ENCODE measurements at regions not wholly inside any gene's neighbourhood (a gene's known extent, or its start where the extent isn't known, plus 50 kb on each side); places are given as distances from the start of the nearest gene placed in this dataset.

- no peak overlapping the region for H3K4me3 ChIP-seq
- DNase-seq = no peak
- ATAC-seq (ENCODE audit: insufficient read depth, low FRiP score) = no peak
- no peaks in the 10 kb centered on the region for H3K9me3 ChIP-seq (ENCODE audit: control insufficient read depth in 4 of 4, insufficient read depth in 3 of 4, low read length in 3 of 4)
- peak overlapping the region in 1 of 2 donors; percentile 5 for H3K9ac ChIP-seq (ENCODE audit: insufficient read depth in 1 of 2, low read length in 2 of 2)
- H3K27ac ChIP-seq (ENCODE audit: low read depth in 1 of 2, low read length in 1 of 2) = peak overlapping the region; percentile 28 to 58
- TF ChIP-seq CTCF (IDR thresholded peaks at IDR 0.05; ENCODE audit: control extremely low read depth, extremely low read depth) = no peak
- H3K4me1 ChIP-seq (ENCODE audit: control insufficient read depth in 5 of 5, insufficient read depth in 5 of 5, low read length in 5 of 5) = peaks cover 3 to 33% (median 12%) of the 10 kb centered on the region in 5 donors
- no peaks in the 10 kb centered on the region for H3K36me3 ChIP-seq (ENCODE audit: control insufficient read depth in 4 of 4, insufficient read depth in 4 of 4, low read length in 4 of 4)
- WGBS, 2 donors = 85 to 86% methylated on average over 15 of the region's 15 CpGs
- no peaks in the 10 kb centered on the region for H3K27me3 ChIP-seq (ENCODE audit: control insufficient read depth in 3 of 3, insufficient read depth in 3 of 3, low read length in 2 of 3)
Observed at GRCh38 chr2:236887953-236888793, 197.5 kb upstream of the COPS8 start.

- TF ChIP-seq CTCF (IDR thresholded peaks at IDR 0.05; ENCODE audit: control extremely low read depth, extremely low read depth) = no peak
- no peaks in the 10 kb centered on the region for H3K9me3 ChIP-seq (ENCODE audit: control insufficient read depth in 4 of 4, insufficient read depth in 3 of 4, low read length in 3 of 4)
- H3K9ac ChIP-seq (ENCODE audit: insufficient read depth in 1 of 2, low read length in 2 of 2) = no peak overlapping the region
- 76 to 81% methylated on average over 24 of the region's 24 CpGs for WGBS, 2 donors
- no peak overlapping the region for H3K4me3 ChIP-seq
- peaks cover 3 to 33% (median 12%) of the 10 kb centered on the region in 5 donors for H3K4me1 ChIP-seq (ENCODE audit: control insufficient read depth in 5 of 5, insufficient read depth in 5 of 5, low read length in 5 of 5)
- peak overlapping the region in 1 of 2 donors; percentile 37 for H3K27ac ChIP-seq (ENCODE audit: low read depth in 1 of 2, low read length in 1 of 2)
- H3K36me3 ChIP-seq (ENCODE audit: control insufficient read depth in 4 of 4, insufficient read depth in 4 of 4, low read length in 4 of 4) = no peaks in the 10 kb centered on the region
- DNase-seq (peak in 1 of 3 donors; percentile 25), ATAC-seq (ENCODE audit: insufficient read depth, low FRiP score) (no peak)
- no peaks in the 10 kb centered on the region for H3K27me3 ChIP-seq (ENCODE audit: control insufficient read depth in 3 of 3, insufficient read depth in 3 of 3, low read length in 2 of 3)
Observed at GRCh38 chr2:236888794-236889780, 196.6 kb upstream of the COPS8 start.

- H3K4me1 ChIP-seq (ENCODE audit: control insufficient read depth in 5 of 5, insufficient read depth in 5 of 5, low read length in 5 of 5) = peaks cover 3 to 33% (median 12%) of the 10 kb centered on the region in 5 donors
- H3K9me3 ChIP-seq (ENCODE audit: control insufficient read depth in 4 of 4, insufficient read depth in 3 of 4, low read length in 3 of 4) = no peaks in the 10 kb centered on the region
- no peak overlapping the region for H3K4me3 ChIP-seq
- no peak overlapping the region for H3K9ac ChIP-seq (ENCODE audit: insufficient read depth in 1 of 2, low read length in 2 of 2)
- 93 to 96% methylated on average over 22 of the region's 22 CpGs for WGBS, 2 donors
- ATAC-seq (ENCODE audit: insufficient read depth, low FRiP score) (no peak), DNase-seq (no peak)
- no peak for TF ChIP-seq CTCF (IDR thresholded peaks at IDR 0.05; ENCODE audit: control extremely low read depth, extremely low read depth)
- H3K36me3 ChIP-seq (ENCODE audit: control insufficient read depth in 4 of 4, insufficient read depth in 4 of 4, low read length in 4 of 4) = no peaks in the 10 kb centered on the region
- no peaks in the 10 kb centered on the region for H3K27me3 ChIP-seq (ENCODE audit: control insufficient read depth in 3 of 3, insufficient read depth in 3 of 3, low read length in 2 of 3)
- H3K27ac ChIP-seq (ENCODE audit: low read depth in 1 of 2, low read length in 1 of 2) = no peak overlapping the region
Observed at GRCh38 chr2:236889791-236890704, 195.6 kb upstream of the COPS8 start.
